GM06990 (cell line): ENCODE measurements at regions not wholly inside any gene's neighbourhood (a gene's known extent, or its start where the extent isn't known, plus 50 kb on each side); places are given as distances from the start of the nearest gene placed in this dataset.
A peak's percentile ranks its signal among the peaks of the same experiment; 100 is the strongest.

Experiments used
- DNase-seq: peaks from one replicate; pipeline ENCODE4 v3.0.0-alpha.2; 2011; ENCODE audit not compliant: insufficient read length; ENCODE audit errors: extremely low read depth
- H3K27me3 ChIP-seq: replicated peaks from 2 replicates; pipeline ENCODE4 v1.6.0; 2011; ENCODE audit warnings: low read length; ENCODE audit not compliant: control insufficient read depth, insufficient read depth
- H3K36me3 ChIP-seq: 2 replicates; pipeline ENCODE4 v1.5.1; 2011; ENCODE audit warnings: low read length; ENCODE audit not compliant: control insufficient read depth, insufficient read depth
- H3K4me3 ChIP-seq: replicated peaks from 2 replicates; pipeline ENCODE4 v1.5.1; 2011; ENCODE audit warnings: low read depth, mild to moderate bottlenecking, control low read depth, low read length
- TF ChIP-seq, protein P1 (sequence below): IDR thresholded peaks from 2 replicates; pipeline ENCODE4 v1.5.1; 2011; ENCODE audit warnings: low read length, control low read depth, mild to moderate bottlenecking, inconsistent platforms; ENCODE audit not compliant: insufficient read depth, poor library complexity, severe bottlenecking

DNA sequence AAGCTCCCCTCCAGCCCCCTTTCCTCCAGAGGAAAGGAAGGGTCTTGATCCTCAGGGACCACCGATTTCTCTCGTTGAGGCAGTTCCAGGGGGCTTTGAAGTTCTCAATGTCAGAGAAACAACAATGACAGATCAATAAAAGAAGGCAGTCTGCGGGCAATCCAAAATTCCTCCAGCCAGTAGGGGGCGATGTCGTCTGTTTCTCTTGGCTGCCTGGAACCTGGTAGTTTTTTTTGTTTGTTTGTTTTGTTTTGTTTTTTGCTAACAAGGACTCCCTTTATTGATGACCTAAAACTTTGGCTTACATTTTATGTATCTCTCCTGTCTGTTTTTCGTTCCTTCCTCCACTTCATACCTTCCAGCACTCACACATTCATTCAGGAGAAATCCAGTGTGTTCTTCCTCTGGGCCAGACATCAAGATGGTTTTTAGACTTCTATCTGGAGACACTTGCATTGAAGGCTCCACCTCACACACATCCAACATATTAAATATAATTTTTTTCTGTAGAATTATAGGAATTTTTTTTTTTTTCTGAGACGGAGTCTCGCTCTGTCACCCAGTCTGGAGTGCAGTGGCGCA, 276.6 kb downstream of the RPLP1 start:
- H3K4me3 ChIP-seq = no peak overlapping the region
- TF ChIP-seq, protein P1, sequence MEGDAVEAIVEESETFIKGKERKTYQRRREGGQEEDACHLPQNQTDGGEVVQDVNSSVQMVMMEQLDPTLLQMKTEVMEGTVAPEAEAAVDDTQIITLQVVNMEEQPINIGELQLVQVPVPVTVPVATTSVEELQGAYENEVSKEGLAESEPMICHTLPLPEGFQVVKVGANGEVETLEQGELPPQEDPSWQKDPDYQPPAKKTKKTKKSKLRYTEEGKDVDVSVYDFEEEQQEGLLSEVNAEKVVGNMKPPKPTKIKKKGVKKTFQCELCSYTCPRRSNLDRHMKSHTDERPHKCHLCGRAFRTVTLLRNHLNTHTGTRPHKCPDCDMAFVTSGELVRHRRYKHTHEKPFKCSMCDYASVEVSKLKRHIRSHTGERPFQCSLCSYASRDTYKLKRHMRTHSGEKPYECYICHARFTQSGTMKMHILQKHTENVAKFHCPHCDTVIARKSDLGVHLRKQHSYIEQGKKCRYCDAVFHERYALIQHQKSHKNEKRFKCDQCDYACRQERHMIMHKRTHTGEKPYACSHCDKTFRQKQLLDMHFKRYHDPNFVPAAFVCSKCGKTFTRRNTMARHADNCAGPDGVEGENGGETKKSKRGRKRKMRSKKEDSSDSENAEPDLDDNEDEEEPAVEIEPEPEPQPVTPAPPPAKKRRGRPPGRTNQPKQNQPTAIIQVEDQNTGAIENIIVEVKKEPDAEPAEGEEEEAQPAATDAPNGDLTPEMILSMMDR = peak; percentile 87
- H3K36me3 ChIP-seq = no peaks in the 10 kb centered on the region
- no peaks in the 10 kb centered on the region; the same call in 1 of the 2 replicates for H3K27me3 ChIP-seq
- DNase-seq = no peak

DNA sequence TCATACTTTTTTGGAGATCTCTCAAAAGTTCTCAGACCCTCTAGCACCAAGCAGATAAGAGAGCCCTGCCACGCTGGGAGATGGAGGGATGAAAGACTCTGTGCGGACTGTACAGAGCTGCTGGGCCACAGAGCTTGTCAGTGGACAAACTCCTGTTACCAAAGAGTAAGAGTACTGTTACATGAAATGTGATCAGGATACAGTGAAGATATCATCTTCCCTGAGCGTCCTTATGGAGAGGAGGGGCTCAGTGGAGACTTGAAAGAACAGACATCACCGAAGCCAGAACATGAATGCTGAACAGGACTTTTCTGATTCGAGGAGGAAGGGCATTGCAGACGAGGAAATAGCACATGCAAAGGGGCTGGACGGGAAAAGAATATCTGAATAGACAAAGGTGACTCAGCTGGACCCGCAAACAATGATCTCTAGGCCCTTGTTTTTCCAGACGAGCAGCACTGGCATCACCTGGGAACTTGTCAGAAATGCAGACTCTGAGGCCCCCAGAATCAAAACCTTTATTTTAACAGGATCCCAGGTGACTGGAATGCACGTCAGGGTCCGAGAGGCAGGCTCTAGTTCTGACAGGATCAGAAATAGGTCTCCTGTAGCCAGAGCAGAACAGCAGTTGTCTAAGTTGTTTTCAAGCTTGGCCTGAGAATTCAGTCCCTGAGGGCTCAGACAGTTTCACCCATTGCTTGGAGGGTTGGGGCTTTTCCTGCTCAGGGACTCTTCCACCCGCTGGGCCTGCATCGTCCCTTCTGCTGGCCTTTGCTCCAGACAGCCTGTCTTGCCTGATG, 277.9 kb downstream of the RPLP1 start:
- DNase-seq = no peak
- TF ChIP-seq, protein P1 = no peak

DNA sequence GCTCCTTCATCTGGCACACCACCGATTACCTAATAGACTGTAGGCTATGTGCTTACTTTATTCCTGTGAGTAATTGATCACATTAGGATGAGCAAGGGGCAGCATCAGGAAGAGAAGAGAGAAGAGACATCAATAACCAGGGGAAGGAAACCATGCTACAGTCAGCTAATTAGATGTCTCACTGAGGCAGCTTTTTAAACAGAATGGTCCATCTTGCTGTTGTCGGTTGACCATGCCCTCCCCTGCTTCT, 278.4 kb downstream of the RPLP1 start:
- Histone ChIP-seq H3K4me3 (no peak overlapping the region), H3K27me3 (no peaks in the 10 kb centered on the region; the same call in none of the 2 replicates), H3K36me3 (no peaks in the 10 kb centered on the region)
- DNase-seq = no peak
- TF ChIP-seq, protein P1 = no peak

More for the DNA sequence above, 277.9 kb downstream of the RPLP1 start:
- Histone ChIP-seq H3K27me3 (no peaks in the 10 kb centered on the region; the same call in 1 of the 2 replicates), H3K36me3 (no peaks in the 10 kb centered on the region), H3K4me3 (no peak overlapping the region)

DNA sequence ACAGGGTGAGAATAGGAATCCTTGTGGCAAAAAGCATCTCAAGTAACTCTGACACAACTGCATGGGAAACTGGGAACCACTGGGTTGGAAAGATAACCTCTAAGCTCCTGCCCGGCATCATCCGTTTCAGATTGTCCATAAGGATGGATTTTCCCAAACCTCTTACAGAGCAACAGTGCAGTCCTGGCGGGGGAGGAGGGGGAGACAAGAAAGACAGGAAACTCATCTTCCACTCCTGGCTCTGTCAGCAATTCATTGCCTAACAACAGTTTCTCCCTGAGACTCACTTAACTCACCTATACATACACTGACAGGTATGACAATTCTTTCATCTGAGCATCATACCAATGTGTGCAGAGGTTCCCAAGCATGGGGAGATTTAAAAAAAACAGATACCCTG, 279.0 kb downstream of the RPLP1 start:
- no peaks in the 10 kb centered on the region for H3K36me3 ChIP-seq
- no peak overlapping the region for H3K4me3 ChIP-seq
- no peak for DNase-seq
- H3K27me3 ChIP-seq = peaks cover 3% of the 10 kb centered on the region
- TF ChIP-seq, protein P1 = no peak

DNA sequence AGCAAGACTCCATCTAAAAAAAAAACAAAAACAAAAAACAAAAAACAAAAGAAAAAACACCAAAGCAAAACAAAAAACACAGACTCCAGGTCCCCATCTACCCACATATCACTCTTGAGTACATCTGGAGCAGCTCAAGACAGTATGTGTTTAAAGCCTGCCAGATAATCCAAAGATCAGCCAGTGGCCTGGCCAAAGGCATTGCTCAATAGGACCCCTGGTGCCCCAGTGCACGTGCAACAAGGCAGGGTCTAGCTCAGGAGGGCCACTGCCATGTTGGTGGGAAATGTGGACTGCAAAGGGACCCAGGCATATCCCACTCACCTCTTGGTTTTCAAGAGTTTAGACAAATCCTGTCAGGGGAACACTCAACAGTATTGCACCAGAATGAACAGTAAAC, 279.5 kb downstream of the RPLP1 start:
- peaks cover 3% of the 10 kb centered on the region for H3K27me3 ChIP-seq
- TF ChIP-seq, protein P1 = no peak
- no peaks in the 10 kb centered on the region for H3K36me3 ChIP-seq
- H3K4me3 ChIP-seq = no peak overlapping the region
- DNase-seq = no peak
